ENCODE measurements at regions not wholly inside any gene's neighbourhood (a gene's known extent, or its start where the extent isn't known, plus 50 kb on each side); places are given as distances from the start of the nearest gene placed in this dataset.
A peak's percentile ranks its signal among the peaks of the same experiment; 100 is the strongest.

GRCh38 chr15:36372968-36373367 is 206.5 kb upstream of the CDIN1 start:
- CTCF ChIA-PET, result no interaction called here
- WGBS (ENCODE audit: missing lambda C conversion rate), result 35% methylated on average over 2 of the region's 2 CpGs
- peaks cover 50% of the 10 kb centered on the region for H3K4me1 ChIP-seq
- H3K4me2 ChIP-seq, result no peak overlapping the region; the same call in 2 of the 3 replicates
- H3K9me3 ChIP-seq, result no peaks in the 10 kb centered on the region
- no peak for ATAC-seq
- DNase-seq (ENCODE audit: low read depth in 1 of 2, low spot score in 1 of 2), result no peak
- no peak for TF ChIP-seq ATOH8 (CRISPR knock-in tag; IDR thresholded peaks at IDR 0.05; ENCODE audit: low read depth)
- no peak for TF ChIP-seq EHF (CRISPR knock-in tag; IDR thresholded peaks at IDR 0.05)
- TF ChIP-seq MAFK (IDR thresholded peaks at IDR 0.05; ENCODE audit: partially characterized antibody), result peak; percentile 30
- TF ChIP-seq RFX5 (IDR thresholded peaks at IDR 0.05), result no peak
- FAIRE-seq, result no peak
- no peak overlapping the region for H3K4me3 ChIP-seq
- peak overlapping the region in 1 of 2 experiments; percentile 45; a peak in 1 of 6 replicates for H3K27ac ChIP-seq
- POLR2A ChIA-PET, result interaction anchor here (0.6 kb wide), 1 partner anchor 135 kb away, joined by 3 read pairs; no protein-coding TSS in a partner anchor

GRCh38 chr15:36373550-36373949 is 205.9 kb upstream of the CDIN1 start:
- peak in 1 of 2 experiments; percentile 75; a peak in 3 of 6 replicates for ATAC-seq
- TF ChIP-seq RAD21 (conservative IDR thresholded peaks at IDR 0.05 in 1 of 2, IDR thresholded peaks at IDR 0.05 in 1 of 2) (no peak; a peak in 1 of 5 replicates), CEBPB (IDR thresholded peaks at IDR 0.05) (peak in 1 of 2 experiments; percentile 67; a peak in 2 of 4 replicates), RARB (CRISPR knock-in tag; IDR thresholded peaks at IDR 0.05) (0 out of 2 replicates have a peak, but pooled peaks have one; percentile 85), EP300 (IDR thresholded peaks at IDR 0.05) (peak in 1 of 2 experiments; percentile 56; a peak in 1 of 5 replicates), FOXS1 (CRISPR knock-in tag; IDR thresholded peaks at IDR 0.05) (no peak), GATA3 (IDR thresholded peaks at IDR 0.05; ENCODE audit: borderline replicate concordance) (peak; percentile 99), NFE2L2 (conservative IDR thresholded peaks at IDR 0.05; ENCODE audit: low read length) (no peak), HMGXB4 (CRISPR knock-in tag; IDR thresholded peaks at IDR 0.05; ENCODE audit: borderline replicate concordance) (no peak), FOSL2 (IDR thresholded peaks at IDR 0.05) (no peak), FOSL2 (CRISPR knock-in tag; IDR thresholded peaks at IDR 0.05) (peak; percentile 56; the same call in 1 of the 2 replicates), JUNB (IDR thresholded peaks at IDR 0.05) (peak; percentile 49; the same call in 1 of the 2 replicates), JUN (IDR thresholded peaks at IDR 0.05) (peak in 1 of 2 experiments; percentile 21; a peak in 1 of 5 replicates), PBX3 (IDR thresholded peaks at IDR 0.05) (peak; percentile 70), CHD4 (IDR thresholded peaks at IDR 0.05; ENCODE audit: borderline replicate concordance) (no peak)
- no peak for FAIRE-seq
- Histone ChIP-seq H3K27ac (peak overlapping the region; percentile 45 to 61; a peak in 4 of 6 replicates), H3K4me3 (no peak overlapping the region), H3K4me1 (peaks cover 50% of the 10 kb centered on the region), H3K9me3 (no peaks in the 10 kb centered on the region), H3K4me2 (peak overlapping the region; percentile 54)
- WGBS (ENCODE audit: missing lambda C conversion rate), result 7% methylated on average over 3 of the region's 3 CpGs
- ChIA-PET CTCF (no interaction called here), POLR2A (interaction anchor here (0.6 kb wide), 1 partner anchor 136 kb away, joined by 3 read pairs; no protein-coding TSS in a partner anchor)
- DNase-seq (ENCODE audit: low read depth in 1 of 2, low spot score in 1 of 2), result peak in 1 of 2 experiments; percentile 79

- TF ChIP-seq USF2 (IDR thresholded peaks at IDR 0.05), result no peak
- ATAC-seq, result no peak
- Histone ChIP-seq H3K4me3 (no peak overlapping the region), H3K27ac (no peak overlapping the region), H3K4me2 (no peak overlapping the region), H3K9me3 (no peaks in the 10 kb centered on the region), H3K4me1 (no peaks in the 10 kb centered on the region)
- DNase-seq (ENCODE audit: low read depth in 1 of 2, low spot score in 1 of 2), result no peak
- ChIA-PET POLR2A (no interaction called here), CTCF (no interaction called here)
- no peak for FAIRE-seq
Measured at GRCh38 chr15:36389107-36389506, 190.3 kb upstream of the CDIN1 start.
